ENCODE measurements at regions not wholly inside any gene's neighbourhood (a gene's known extent, or its start where the extent isn't known, plus 50 kb on each side); places are given as distances from the start of the nearest gene placed in this dataset.
"Not testable (repeated sequence)": the region's sequence is repeated elsewhere in the genome, so short reads cannot be mapped to it uniquely, and the experiment has no call there.

GRCh38 chr9:41273549-41274267 is 84.6 kb upstream of the ZNG1F start:
- peak; percentile 45 to 64 for DNase-seq (ENCODE audit: low read depth in 1 of 2, low spot score in 1 of 2)

- not testable (repeated sequence) for DNase-seq (ENCODE audit: low read depth in 1 of 2, low spot score in 1 of 2)
Observed at GRCh38 chr9:41272879-41273548, 83.9 kb upstream of the ZNG1F start.

- not testable (repeated sequence) for DNase-seq (ENCODE audit: low read depth in 1 of 2, low spot score in 1 of 2)
Observed at GRCh38 chr9:41270992-41271391, 81.9 kb upstream of the ZNG1F start.

- DNase-seq (ENCODE audit: low read depth in 1 of 2, low spot score in 1 of 2), result not testable (repeated sequence)
Observed at GRCh38 chr9:41269471-41269870, 80.4 kb upstream of the ZNG1F start.

GRCh38 chr9:41269054-41269453 is 79.9 kb upstream of the ZNG1F start:
- DNase-seq (ENCODE audit: low read depth in 1 of 2, low spot score in 1 of 2), result not testable (repeated sequence)

GRCh38 chr9:41266602-41267001 is 77.5 kb upstream of the ZNG1F start:
- not testable (repeated sequence) for DNase-seq (ENCODE audit: low read depth in 1 of 2, low spot score in 1 of 2)

GRCh38 chr9:41266000-41266399 is 76.9 kb upstream of the ZNG1F start:
- DNase-seq (ENCODE audit: low read depth in 1 of 2, low spot score in 1 of 2), result not testable (repeated sequence)

- not testable (repeated sequence) for DNase-seq (ENCODE audit: low read depth in 1 of 2, low spot score in 1 of 2)
Observed at GRCh38 chr9:41251973-41252372, 62.9 kb upstream of the ZNG1F start.

GRCh38 chr9:41251101-41251500 is 62.0 kb upstream of the ZNG1F start:
- DNase-seq (ENCODE audit: low read depth in 1 of 2, low spot score in 1 of 2), result not testable (repeated sequence)

GRCh38 chr9:41246702-41247101 is 57.6 kb upstream of the ZNG1F start:
- DNase-seq (ENCODE audit: low read depth in 1 of 2, low spot score in 1 of 2), result not testable (repeated sequence)

Data from stimulated activated CD4-positive, alpha-beta T cell treated with anti-CD3 and anti-CD28 coated beads, Interleukin-15, amount 100 ng/mL, for 1 hour (primary cell).